Effector memory CD4-positive, alpha-beta T cell (primary cell): ENCODE measurements at regions not wholly inside any gene's neighbourhood (a gene's known extent, or its start where the extent isn't known, plus 50 kb on each side); places are given as distances from the start of the nearest gene placed in this dataset.

Experiments
- DNase-seq, 3 donors: peaks; one replicate each; pipeline ENCODE4 v3.0.0-alpha.2; 2020
- H3K27ac ChIP-seq: 2 replicates; pipeline ENCODE4 v1.7.0; 2013; ENCODE audit warnings: mild to moderate bottlenecking, low read length, moderate library complexity; ENCODE audit not compliant: insufficient read depth, poor library complexity, severe bottlenecking
- H3K27me3 ChIP-seq: replicated peaks from 2 replicates; pipeline ENCODE4 v1.7.0; 2013; ENCODE audit warnings: mild to moderate bottlenecking, low read length; ENCODE audit not compliant: insufficient read depth, control insufficient read depth, poor library complexity, severe bottlenecking
- H3K36me3 ChIP-seq: 2 replicates; pipeline ENCODE4 v1.7.0; 2013; ENCODE audit warnings: mild to moderate bottlenecking, low read length, moderate library complexity; ENCODE audit not compliant: control insufficient read depth, insufficient read depth
- H3K4me1 ChIP-seq: 2 replicates; pipeline ENCODE4 v1.7.0; 2013; ENCODE audit warnings: low read length, mild to moderate bottlenecking; ENCODE audit not compliant: control insufficient read depth, insufficient read depth, poor library complexity, severe bottlenecking
- H3K4me3 ChIP-seq: 2 replicates; pipeline ENCODE4 v1.7.0; 2013; ENCODE audit warnings: low read length, low read depth, mild to moderate bottlenecking; ENCODE audit not compliant: insufficient read depth, poor library complexity, severe bottlenecking
- H3K9me3 ChIP-seq: 2 replicates; pipeline ENCODE4 v1.7.0; 2013; ENCODE audit warnings: mild to moderate bottlenecking, low read length, moderate library complexity; ENCODE audit not compliant: control insufficient read depth

DNA sequence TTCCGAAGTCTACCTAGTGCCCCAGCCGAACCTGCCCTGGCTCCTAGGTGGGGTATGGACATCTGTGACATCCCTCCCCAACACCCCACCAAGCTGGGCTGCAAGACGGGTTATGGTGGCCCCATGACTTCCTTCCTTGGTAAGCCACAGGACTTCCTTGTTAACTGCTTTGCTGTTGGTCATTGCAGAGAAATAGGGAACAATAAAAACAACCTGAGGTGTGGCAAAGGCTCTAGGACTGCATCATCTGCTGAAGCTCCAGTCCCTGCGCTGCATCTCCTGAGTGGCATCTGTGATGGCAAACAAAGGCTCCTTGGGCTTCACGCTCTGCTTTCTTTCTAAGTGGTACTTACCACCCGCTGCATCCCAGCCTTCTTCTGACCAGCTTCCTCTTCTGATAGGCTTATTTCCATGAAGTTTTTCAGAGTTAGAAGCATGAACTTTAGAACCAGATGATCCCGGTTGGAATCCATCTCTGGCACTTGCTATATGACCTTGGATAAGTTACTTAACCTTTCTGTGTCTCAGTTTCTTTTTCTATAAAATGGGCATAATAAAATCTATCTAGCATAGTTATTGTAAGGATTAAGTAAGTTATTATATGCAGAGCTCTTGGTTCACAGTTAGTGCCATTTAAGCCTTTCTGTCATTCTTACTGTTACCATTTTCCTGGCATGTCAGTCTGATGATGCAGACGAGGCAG, 216.8 kb downstream of the RPS24 start:
- Histone ChIP-seq H3K27me3 (no peaks in the 10 kb centered on the region), H3K4me1 (no peaks in the 10 kb centered on the region), H3K4me3 (no peak overlapping the region), H3K27ac (no peak overlapping the region), H3K9me3 (no peaks in the 10 kb centered on the region), H3K36me3 (no peaks in the 10 kb centered on the region)
- no peak for DNase-seq

DNA sequence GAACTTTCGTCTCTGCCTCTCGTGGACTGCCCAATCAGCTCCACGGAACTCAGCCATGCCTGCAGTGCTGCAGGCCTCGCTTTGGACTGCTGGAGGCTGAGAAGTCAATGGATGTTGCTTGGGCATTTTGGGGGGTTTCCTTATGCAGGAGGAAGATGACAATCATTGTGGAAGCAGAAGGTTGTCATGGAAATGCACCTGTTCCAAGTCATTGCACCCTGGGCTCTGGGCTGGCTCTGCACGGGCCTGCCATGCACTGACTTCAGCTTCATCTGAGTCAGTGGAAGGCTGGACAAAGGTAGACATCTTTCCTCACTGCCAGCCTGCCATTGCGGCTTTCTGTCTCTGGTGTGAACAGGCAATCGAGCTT, 217.3 kb downstream of the RPS24 start:
- Histone ChIP-seq H3K9me3 (no peaks in the 10 kb centered on the region), H3K27ac (no peak overlapping the region), H3K4me1 (no peaks in the 10 kb centered on the region), H3K4me3 (no peak overlapping the region), H3K36me3 (no peaks in the 10 kb centered on the region), H3K27me3 (no peaks in the 10 kb centered on the region)
- DNase-seq = no peak

DNA sequence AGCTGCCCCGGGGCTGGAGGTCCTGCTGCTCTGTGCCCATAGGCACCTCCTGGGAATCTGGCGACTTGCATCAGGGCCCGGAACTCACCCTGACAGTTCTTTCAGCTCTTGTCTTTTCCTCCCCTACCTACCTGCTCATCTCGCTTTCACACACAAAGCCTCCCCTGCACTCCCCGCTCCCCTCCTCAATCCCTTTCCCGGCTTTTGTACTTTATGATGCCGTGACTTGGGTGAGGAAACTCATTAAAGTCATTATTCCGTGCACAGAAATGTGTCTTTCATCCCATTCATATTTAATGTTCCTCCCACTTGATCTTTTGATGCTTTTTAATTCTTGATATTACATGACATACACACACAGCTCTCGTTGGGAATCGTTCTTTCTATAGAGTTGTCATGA, 218.6 kb downstream of the RPS24 start:
- no peak overlapping the region for H3K4me3 ChIP-seq
- DNase-seq = no peak
- H3K4me1 ChIP-seq = no peaks in the 10 kb centered on the region
- H3K9me3 ChIP-seq = no peaks in the 10 kb centered on the region
- no peaks in the 10 kb centered on the region for H3K36me3 ChIP-seq
- H3K27ac ChIP-seq = no peak overlapping the region
- no peaks in the 10 kb centered on the region for H3K27me3 ChIP-seq

DNA sequence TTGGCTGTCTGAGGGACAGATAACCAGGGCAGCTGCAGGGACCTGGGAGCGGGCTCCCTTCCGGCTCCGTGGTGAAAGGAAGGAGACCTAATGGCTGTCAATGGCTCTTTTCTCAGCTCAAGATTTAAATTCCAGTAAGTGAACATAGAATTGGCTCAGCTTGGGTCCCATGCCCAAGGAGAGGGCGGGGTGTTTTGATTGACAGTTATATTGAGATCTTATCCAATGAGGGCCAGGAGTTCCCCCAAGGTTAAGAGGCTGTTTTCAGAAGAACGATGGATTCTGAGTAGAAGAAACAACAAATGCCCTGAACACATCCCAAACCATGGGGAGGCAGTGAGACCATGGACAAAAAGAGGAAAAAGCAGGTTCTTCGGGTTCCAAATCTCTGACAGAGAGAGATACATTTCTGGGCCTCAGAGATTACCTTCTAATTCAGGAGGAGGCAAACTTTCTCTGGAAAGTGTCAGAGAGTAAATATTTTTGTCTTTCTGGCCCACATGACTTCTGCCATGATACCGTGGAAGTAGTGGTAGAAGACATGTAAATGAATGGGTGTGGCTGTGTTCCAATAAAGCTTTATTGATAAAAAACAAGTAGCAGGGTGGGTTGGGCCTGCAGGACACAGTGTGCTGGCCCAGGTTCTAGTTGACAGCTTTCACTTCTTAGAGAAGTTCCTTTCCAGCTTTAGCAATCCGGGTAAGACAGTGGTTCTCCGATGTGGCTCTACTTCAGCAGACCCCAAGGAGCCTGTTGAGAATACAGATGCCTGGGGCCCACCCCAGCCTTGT, 219.6 kb downstream of the RPS24 start:
- Histone ChIP-seq H3K36me3 (no peaks in the 10 kb centered on the region), H3K27ac (no peak overlapping the region), H3K4me1 (no peaks in the 10 kb centered on the region), H3K4me3 (no peak overlapping the region), H3K27me3 (no peaks in the 10 kb centered on the region), H3K9me3 (no peaks in the 10 kb centered on the region)
- no peak for DNase-seq

DNA sequence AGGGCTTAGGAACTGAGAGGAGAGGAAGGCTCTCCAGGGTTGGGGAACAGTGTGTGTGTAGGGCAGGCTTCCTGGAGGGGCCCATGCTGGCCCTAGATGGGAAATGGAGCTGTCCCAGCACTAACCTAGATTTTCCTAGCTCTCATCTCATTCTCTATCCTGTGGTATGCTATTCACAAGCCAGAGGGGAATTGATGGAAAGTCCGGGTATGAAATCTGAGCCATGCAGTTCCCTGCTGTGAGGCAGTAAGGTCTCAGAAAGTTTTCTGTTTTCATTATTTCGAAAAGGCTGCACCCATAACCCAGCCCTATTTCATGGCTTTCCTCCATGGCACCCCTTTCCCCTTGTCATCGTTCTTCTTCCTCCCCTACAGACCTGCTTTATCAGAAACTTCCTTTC, 220.3 kb downstream of the RPS24 start:
- Histone ChIP-seq H3K27me3 (no peaks in the 10 kb centered on the region), H3K4me3 (no peak overlapping the region), H3K9me3 (no peaks in the 10 kb centered on the region), H3K27ac (no peak overlapping the region), H3K36me3 (no peaks in the 10 kb centered on the region), H3K4me1 (no peaks in the 10 kb centered on the region)
- DNase-seq = no peak

DNA sequence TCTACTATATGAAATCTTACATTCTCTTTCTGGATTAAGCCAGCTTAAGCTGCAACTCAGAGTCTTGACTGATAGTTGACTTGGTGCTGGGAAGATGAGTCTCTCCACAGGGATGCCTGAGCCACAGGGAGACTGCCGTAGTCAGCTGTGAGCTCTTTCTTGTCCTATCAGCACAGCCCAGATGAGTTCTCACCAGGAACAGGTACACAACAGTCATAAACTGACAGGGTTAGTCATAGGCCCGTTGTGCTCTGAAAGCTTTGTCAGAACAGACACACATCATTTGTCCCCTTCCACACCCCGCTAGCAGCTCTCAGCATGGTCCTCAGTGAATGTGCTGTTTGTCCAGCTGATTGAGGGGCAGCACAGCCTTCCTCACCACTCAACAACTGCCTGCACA, 221.6 kb downstream of the RPS24 start:
- Histone ChIP-seq H3K36me3 (no peaks in the 10 kb centered on the region), H3K9me3 (no peaks in the 10 kb centered on the region), H3K27ac (no peak overlapping the region), H3K27me3 (no peaks in the 10 kb centered on the region), H3K4me3 (no peak overlapping the region), H3K4me1 (no peaks in the 10 kb centered on the region)
- DNase-seq = no peak

DNA sequence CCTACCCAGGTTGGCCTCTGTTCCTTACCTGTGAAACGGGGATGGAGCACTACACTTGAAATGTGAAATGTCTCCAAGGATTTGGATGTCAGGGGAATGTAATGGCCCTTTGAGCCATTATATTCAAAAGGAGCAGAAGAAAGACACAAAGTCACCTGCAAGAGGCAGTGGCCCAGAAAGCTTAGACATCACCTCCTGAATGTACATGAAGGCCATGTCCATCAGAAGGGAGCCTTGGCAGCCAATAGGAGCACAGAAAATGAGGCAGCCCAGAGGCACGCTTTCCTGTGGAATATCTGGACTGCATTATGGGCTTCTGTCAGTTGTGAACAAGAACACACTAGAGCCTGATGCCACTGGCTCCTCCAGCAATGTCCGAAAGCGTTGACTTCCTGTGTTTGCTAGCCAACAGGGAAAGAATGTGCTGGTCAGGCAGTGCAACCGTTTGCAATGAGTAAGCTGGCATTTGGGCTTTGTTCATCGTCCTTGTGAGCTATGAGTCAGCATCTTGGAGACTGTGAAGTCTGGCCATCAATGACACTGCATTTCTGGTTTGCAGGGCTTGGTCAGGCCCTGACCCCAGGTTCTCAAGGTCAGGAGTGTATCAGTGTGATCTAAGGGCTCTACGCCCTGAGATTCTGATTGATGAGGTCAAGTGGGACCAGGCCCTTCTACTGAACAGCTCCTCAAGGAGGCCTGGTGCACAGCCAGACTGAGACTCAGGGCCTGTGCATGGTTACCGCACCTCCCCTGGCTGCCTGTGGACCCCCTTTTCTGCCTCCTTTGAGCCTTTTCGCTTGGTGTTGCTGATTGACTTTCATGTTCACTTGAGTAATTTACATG, 222.4 kb downstream of the RPS24 start:
- no peak for DNase-seq
- Histone ChIP-seq H3K36me3 (no peaks in the 10 kb centered on the region), H3K9me3 (no peaks in the 10 kb centered on the region), H3K4me1 (no peaks in the 10 kb centered on the region), H3K4me3 (no peak overlapping the region), H3K27ac (no peak overlapping the region), H3K27me3 (no peaks in the 10 kb centered on the region)

DNA sequence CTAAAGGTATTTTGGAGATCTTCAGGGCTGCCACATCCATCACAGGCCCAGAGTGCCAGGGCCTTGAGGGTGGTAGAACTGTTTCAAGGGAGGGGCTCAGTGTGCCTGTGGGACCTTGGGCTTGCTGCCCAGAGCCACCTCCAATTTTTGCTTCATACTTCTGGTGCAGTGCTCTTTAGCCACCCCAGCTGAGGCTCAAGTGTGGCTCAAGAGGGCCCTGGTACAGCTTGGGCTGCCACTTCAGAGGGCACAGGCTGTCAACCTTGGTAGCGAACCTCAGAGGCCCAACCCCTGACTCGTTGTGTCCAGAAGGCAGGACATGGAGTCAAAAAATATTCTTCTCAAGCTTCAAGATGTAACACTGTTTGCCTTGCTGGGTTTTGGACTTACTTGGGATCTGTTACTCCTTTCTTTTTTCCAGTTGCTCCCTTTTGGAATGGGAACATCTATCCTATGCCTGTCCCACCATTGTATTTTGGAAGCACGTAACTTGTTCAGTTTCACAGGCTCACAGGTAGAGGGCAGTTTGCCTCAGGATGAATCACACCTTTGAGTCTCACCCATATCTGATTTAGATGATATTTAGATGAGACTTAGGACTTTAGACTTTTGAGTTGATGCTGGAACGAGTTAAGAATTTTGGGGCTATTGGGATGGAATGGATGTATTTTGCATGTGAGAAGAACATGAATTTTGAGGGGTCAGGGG, 224.8 kb downstream of the RPS24 start:
- H3K36me3 ChIP-seq = no peaks in the 10 kb centered on the region
- no peak overlapping the region for H3K4me3 ChIP-seq
- no peak overlapping the region for H3K27ac ChIP-seq
- no peaks in the 10 kb centered on the region for H3K9me3 ChIP-seq
- DNase-seq = no peak
- no peaks in the 10 kb centered on the region for H3K27me3 ChIP-seq
- H3K4me1 ChIP-seq = no peaks in the 10 kb centered on the region

DNA sequence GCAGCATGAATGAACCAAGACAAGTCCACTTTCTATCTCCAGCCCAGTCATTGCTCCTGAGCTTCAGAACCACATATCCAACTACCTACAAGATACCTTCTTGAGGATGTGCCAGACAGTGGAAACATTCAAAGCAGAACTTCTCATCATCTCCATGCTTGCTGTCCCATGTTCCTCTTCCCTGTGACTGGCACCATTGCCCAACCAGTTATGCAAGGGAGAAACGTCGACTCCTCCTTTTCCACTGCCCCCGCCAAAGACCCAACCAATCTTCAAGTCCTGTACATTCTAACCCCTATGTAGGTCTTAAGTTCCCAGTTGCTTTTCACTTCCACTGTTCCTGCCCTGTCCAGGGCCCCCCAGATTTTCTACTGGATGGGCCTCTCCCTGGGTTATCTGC, 225.7 kb downstream of the RPS24 start:
- no peak for DNase-seq
- H3K9me3 ChIP-seq = no peaks in the 10 kb centered on the region
- H3K27me3 ChIP-seq = no peaks in the 10 kb centered on the region
- H3K36me3 ChIP-seq = no peaks in the 10 kb centered on the region
- no peak overlapping the region for H3K4me3 ChIP-seq
- no peaks in the 10 kb centered on the region for H3K4me1 ChIP-seq
- H3K27ac ChIP-seq = no peak overlapping the region
